22Rv1 (cell line): ENCODE measurements at regions not wholly inside any gene's neighbourhood (a gene's known extent, or its start where the extent isn't known, plus 50 kb on each side); places are given as distances from the start of the nearest gene placed in this dataset.

ENCODE experiments used
- CTCF ChIP-seq: fragments of 450-650 bp; IDR thresholded peaks from 2 replicates; pipeline ENCODE4 v1.5.1; 2017; ENCODE audit warnings: mild to moderate bottlenecking
- ZFX ChIP-seq: fragments of 450-650 bp; IDR thresholded peaks from 2 replicates; pipeline ENCODE4 v1.6.1; 2017; ENCODE audit warnings: antibody characterized with exemption, borderline replicate concordance

DNA sequence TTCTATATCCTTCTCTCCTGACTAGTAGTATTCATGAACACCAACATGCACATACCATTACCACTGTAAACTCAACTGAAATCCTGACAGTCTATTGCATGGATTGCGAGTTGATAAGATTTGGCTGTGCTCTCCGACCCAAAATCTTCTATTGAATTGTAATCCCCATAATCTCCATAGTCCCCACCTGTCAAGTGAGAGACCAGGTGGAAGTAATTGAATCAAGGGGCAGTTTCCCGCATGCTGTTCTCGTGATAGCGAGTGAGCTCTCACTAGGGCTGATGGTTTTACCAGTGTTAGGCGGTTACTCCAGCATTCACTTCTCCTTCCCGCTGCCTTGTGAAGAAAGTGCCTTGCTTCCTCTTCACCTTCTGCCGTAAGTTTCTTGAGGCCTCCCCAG is 261.8 kb downstream of the PHF14 start:
- TF ChIP-seq CTCF (no peak), ZFX (no peak)
